Right ventricle myocardium inferior (tissue), 1 donor: ENCODE measurements at regions not wholly inside any gene's neighbourhood (a gene's known extent, or its start where the extent isn't known, plus 50 kb on each side); places are given as distances from the start of the nearest gene placed in this dataset.
"Not testable (repeated sequence)": the region's sequence is repeated elsewhere in the genome, so short reads cannot be mapped to it uniquely, and the experiment has no call there.

ENCODE experiments used
- ATAC-seq: fragments of 200-7000 bp; cut with Tn5 transposase; one replicate; pipeline ENCODE4 v1.9.1; 2020; ENCODE audit warnings: mild to moderate bottlenecking, moderate library complexity
- DNase-seq: peaks from one replicate; pipeline ENCODE4 v3.0.0; 2021; ENCODE audit errors: missing footprints
- intact Hi-C: fragments of 100-400 bp; cut with DNase I; formaldehyde crosslinking; loops from one replicate; pipeline ENCODE4 v1.11.0; 2022
- donor health status: DM: no; HTN: yes; CAD: no; lungs with severe emphysema.

GRCh38 chr9:41652800-41653199 is 463.7 kb upstream of the ZNG1F start:
- DNase-seq, ATAC-seq, intact Hi-C loops: not testable (repeated sequence)

GRCh38 chr9:41652100-41652713 is 463.1 kb upstream of the ZNG1F start:
- DNase-seq, intact Hi-C loops, ATAC-seq: not testable (repeated sequence)

- ATAC-seq, DNase-seq, intact Hi-C loops: not testable (repeated sequence)
Observed at GRCh38 chr9:41650086-41650485, 461.0 kb upstream of the ZNG1F start.

GRCh38 chr9:41648564-41648963 is 459.4 kb upstream of the ZNG1F start:
- peak; percentile 22 for DNase-seq
- ATAC-seq, intact Hi-C loops: not testable (repeated sequence)

- DNase-seq: peak; percentile 55
- intact Hi-C loops, ATAC-seq: not testable (repeated sequence)
Observed at GRCh38 chr9:41646246-41646645, 457.1 kb upstream of the ZNG1F start.

GRCh38 chr9:41643571-41644279 is 454.6 kb upstream of the ZNG1F start:
- ATAC-seq (peak; percentile 98), DNase-seq (peak; percentile 85)
- intact Hi-C loops: not testable (repeated sequence)

GRCh38 chr9:41633726-41634125 is 444.6 kb upstream of the ZNG1F start:
- ATAC-seq, intact Hi-C loops, DNase-seq: not testable (repeated sequence)

GRCh38 chr9:41623666-41624065 is 434.5 kb upstream of the ZNG1F start:
- ATAC-seq, intact Hi-C loops: not testable (repeated sequence)

GRCh38 chr9:41619254-41619653 is 430.1 kb upstream of the ZNG1F start:
- intact Hi-C loops, DNase-seq, ATAC-seq: not testable (repeated sequence)

More at GRCh38 chr9:41623666-41624065, 434.5 kb upstream of the ZNG1F start:
- not testable (repeated sequence) for DNase-seq

GRCh38 chr9:41606961-41607547 is 417.9 kb upstream of the ZNG1F start:
- intact Hi-C loops, DNase-seq, ATAC-seq: not testable (repeated sequence)

- intact Hi-C loops, ATAC-seq: not testable (repeated sequence)
- peak; percentile 9 for DNase-seq
Observed at GRCh38 chr9:41565572-41565971, 376.5 kb upstream of the ZNG1F start.
